Muscle of arm (tissue), 1 donor: ENCODE measurements at regions not wholly inside any gene's neighbourhood (a gene's known extent, or its start where the extent isn't known, plus 50 kb on each side); places are given as distances from the start of the nearest gene placed in this dataset.
"Not testable (repeated sequence)": the region's sequence is repeated elsewhere in the genome, so short reads cannot be mapped to it uniquely, and the experiment has no call there.

ENCODE experiments used
- DNase-seq: peaks from one replicate; pipeline ENCODE4 v3.0.0-alpha.2; 2013

GRCh38 chrX:153266140-153266539 lies 55.4 kb downstream of the PNMA6F start:
- DNase-seq = not testable (repeated sequence)

GRCh38 chrX:153260468-153260867 lies 61.1 kb downstream of the PNMA6F start:
- not testable (repeated sequence) for DNase-seq

GRCh38 chrX:153253239-153253638 lies 68.3 kb downstream of the PNMA6F start:
- DNase-seq = not testable (repeated sequence)

- not testable (repeated sequence) for DNase-seq
Observed at GRCh38 chrX:153252378-153253129, 69.0 kb downstream of the PNMA6F start.

GRCh38 chrX:153251952-153252351 lies 69.6 kb downstream of the PNMA6F start:
- DNase-seq = not testable (repeated sequence)

- not testable (repeated sequence) for DNase-seq
Observed at GRCh38 chrX:153250762-153251161, 70.8 kb downstream of the PNMA6F start.

GRCh38 chrX:153245288-153245731 lies 66.2 kb downstream of the MAGEA1 start:
- DNase-seq = peak; percentile 12

GRCh38 chrX:153244767-153245166 lies 65.7 kb downstream of the MAGEA1 start:
- DNase-seq = peak; percentile 2

- no peak for DNase-seq
Observed at GRCh38 chrX:153238361-153238760, 59.3 kb downstream of the MAGEA1 start.
